ENCODE measurements at regions not wholly inside any gene's neighbourhood (a gene's known extent, or its start where the extent isn't known, plus 50 kb on each side); places are given as distances from the start of the nearest gene placed in this dataset.

GRCh38 chr9:1718836-1719235 lies 296.3 kb upstream of the SMARCA2 start:
- H3K4me3 ChIP-seq (replicated peaks; ENCODE audit: low read depth, low read length): no peak overlapping the region
- DNase-seq (ENCODE audit: extremely low read depth, low read depth): no peak
- TF ChIP-seq CTCF (IDR thresholded peaks at IDR 0.05; ENCODE audit: low read depth, low read length, missing control alignments): no peak

GRCh38 chr9:1721196-1721595 lies 294.0 kb upstream of the SMARCA2 start:
- no peak for DNase-seq (ENCODE audit: extremely low read depth, low read depth)
- H3K4me3 ChIP-seq (replicated peaks; ENCODE audit: low read depth, low read length): no peak overlapping the region
- TF ChIP-seq CTCF (IDR thresholded peaks at IDR 0.05; ENCODE audit: low read depth, low read length, missing control alignments): no peak

- no peak overlapping the region for H3K4me3 ChIP-seq (replicated peaks; ENCODE audit: low read depth, low read length)
- no peak for DNase-seq (ENCODE audit: extremely low read depth, low read depth)
- TF ChIP-seq CTCF (IDR thresholded peaks at IDR 0.05; ENCODE audit: low read depth, low read length, missing control alignments): no peak
Observed at GRCh38 chr9:1722404-1722803, 292.7 kb upstream of the SMARCA2 start.

- DNase-seq (ENCODE audit: extremely low read depth, low read depth): no peak
- TF ChIP-seq CTCF (IDR thresholded peaks at IDR 0.05; ENCODE audit: low read depth, low read length, missing control alignments): no peak
- H3K4me3 ChIP-seq (replicated peaks; ENCODE audit: low read depth, low read length): no peak overlapping the region
Observed at GRCh38 chr9:1723522-1724015, 291.6 kb upstream of the SMARCA2 start.

- H3K4me3 ChIP-seq (replicated peaks; ENCODE audit: low read depth, low read length): no peak overlapping the region
- DNase-seq (ENCODE audit: extremely low read depth, low read depth): no peak
- TF ChIP-seq CTCF (IDR thresholded peaks at IDR 0.05; ENCODE audit: low read depth, low read length, missing control alignments): peak; percentile 11
Observed at GRCh38 chr9:1726993-1727759, 288.0 kb upstream of the SMARCA2 start.

GRCh38 chr9:1729631-1730030 lies 285.5 kb upstream of the SMARCA2 start:
- no peak for DNase-seq (ENCODE audit: extremely low read depth, low read depth)
- TF ChIP-seq CTCF (IDR thresholded peaks at IDR 0.05; ENCODE audit: low read depth, low read length, missing control alignments): no peak
- no peak overlapping the region for H3K4me3 ChIP-seq (replicated peaks; ENCODE audit: low read depth, low read length)
